ENCODE measurements at regions not wholly inside any gene's neighbourhood (a gene's known extent, or its start where the extent isn't known, plus 50 kb on each side); places are given as distances from the start of the nearest gene placed in this dataset.

- Mint-ChIP-seq H3K27me3 (ENCODE audit: insufficient read depth) (no peaks in the 10 kb centered on the region), H3K36me3 (ENCODE audit: low read depth) (peaks cover 14% of the 10 kb centered on the region), H3K4me1 (ENCODE audit: low read depth) (peaks cover 41% of the 10 kb centered on the region), H3K4me3 (peak overlapping the region; percentile 34), H3K9me3 (peaks cover 25% of the 10 kb centered on the region), H3K27ac (peak overlapping the region; percentile 76)
- intact Hi-C loops (cut with micrococcal nuclease), result loop anchor here (1.0 to 5.0 kb wide), 2 partner anchors 7 to 276 kb away; partner anchors contain the start of gene POC1B
- no peak for DNase-seq (ENCODE audit: low spot score)
Observed at GRCh38 chr12:89251342-89252271, 100.7 kb downstream of the DUSP6 start.

- intact Hi-C loops (cut with micrococcal nuclease), result loop anchor here (5.0 kb wide), 1 partner anchor 277 kb away; the partner anchor contains the start of gene POC1B
- H3K27me3 Mint-ChIP-seq (ENCODE audit: insufficient read depth), result no peaks in the 10 kb centered on the region
- H3K4me1 Mint-ChIP-seq (ENCODE audit: low read depth), result peaks cover 49% of the 10 kb centered on the region
- H3K9me3 Mint-ChIP-seq, result peaks cover 21% of the 10 kb centered on the region
- no peak for DNase-seq (ENCODE audit: low spot score)
- no peak overlapping the region for H3K27ac Mint-ChIP-seq
- no peak overlapping the region for H3K4me3 Mint-ChIP-seq
- peaks cover 14% of the 10 kb centered on the region for H3K36me3 Mint-ChIP-seq (ENCODE audit: low read depth)
Observed at GRCh38 chr12:89250636-89251035, 101.7 kb downstream of the DUSP6 start.

- no peak overlapping the region for H3K27ac Mint-ChIP-seq
- H3K4me3 Mint-ChIP-seq, result no peak overlapping the region
- H3K27me3 Mint-ChIP-seq (ENCODE audit: insufficient read depth), result no peaks in the 10 kb centered on the region
- H3K36me3 Mint-ChIP-seq (ENCODE audit: low read depth), result peaks cover 14% of the 10 kb centered on the region
- H3K9me3 Mint-ChIP-seq, result peaks cover 21% of the 10 kb centered on the region
- H3K4me1 Mint-ChIP-seq (ENCODE audit: low read depth), result peaks cover 53% of the 10 kb centered on the region
- DNase-seq (ENCODE audit: low spot score), result no peak
- intact Hi-C loops (cut with micrococcal nuclease), result loop anchor here (5.0 kb wide), 1 partner anchor 277 kb away; the partner anchor contains the start of gene POC1B
Observed at GRCh38 chr12:89250213-89250612, 102.1 kb downstream of the DUSP6 start.

- intact Hi-C loops (cut with micrococcal nuclease), result no loop called here
- Mint-ChIP-seq H3K27ac (no peak overlapping the region), H3K36me3 (ENCODE audit: low read depth) (peaks cover 13% of the 10 kb centered on the region)
Observed at GRCh38 chr12:89247967-89248366, 104.3 kb downstream of the DUSP6 start.

GRCh38 chr12:89247541-89247942 is 104.8 kb downstream of the DUSP6 start:
- Mint-ChIP-seq H3K27ac (no peak overlapping the region), H3K27me3 (ENCODE audit: insufficient read depth) (no peaks in the 10 kb centered on the region), H3K4me3 (no peak overlapping the region), H3K9me3 (peaks cover 16% of the 10 kb centered on the region), H3K4me1 (ENCODE audit: low read depth) (peaks cover 62% of the 10 kb centered on the region), H3K36me3 (ENCODE audit: low read depth) (peaks cover 14% of the 10 kb centered on the region)
- intact Hi-C loops (cut with micrococcal nuclease), result no loop called here
- no peak for DNase-seq (ENCODE audit: low spot score)

More at GRCh38 chr12:89247967-89248366, 104.3 kb downstream of the DUSP6 start:
- Mint-ChIP-seq H3K4me3 (no peak overlapping the region), H3K9me3 (peaks cover 19% of the 10 kb centered on the region), H3K27me3 (ENCODE audit: insufficient read depth) (no peaks in the 10 kb centered on the region), H3K4me1 (ENCODE audit: low read depth) (peaks cover 63% of the 10 kb centered on the region)
- DNase-seq (ENCODE audit: low spot score), result no peak

GRCh38 chr12:89245090-89245489 is 107.2 kb downstream of the DUSP6 start:
- peaks cover 24% of the 10 kb centered on the region for H3K9me3 Mint-ChIP-seq
- intact Hi-C loops (cut with micrococcal nuclease), result loop anchor here (1.0 to 2.0 kb wide), 2 partner anchors 36 to 224 kb away; no protein-coding TSS in a partner anchor
- H3K4me3 Mint-ChIP-seq, result peak overlapping the region; percentile 32
- H3K4me1 Mint-ChIP-seq (ENCODE audit: low read depth), result peaks cover 48% of the 10 kb centered on the region
- DNase-seq (ENCODE audit: low spot score), result peak; percentile 60
- no peaks in the 10 kb centered on the region for H3K27me3 Mint-ChIP-seq (ENCODE audit: insufficient read depth)
- H3K36me3 Mint-ChIP-seq (ENCODE audit: low read depth), result peaks cover 15% of the 10 kb centered on the region
- peak overlapping the region; percentile 84 for H3K27ac Mint-ChIP-seq

- Mint-ChIP-seq H3K4me1 (ENCODE audit: low read depth) (peaks cover 53% of the 10 kb centered on the region), H3K9me3 (peaks cover 24% of the 10 kb centered on the region), H3K27ac (peak overlapping the region; percentile 84), H3K4me3 (peak overlapping the region; percentile 32), H3K36me3 (ENCODE audit: low read depth) (peaks cover 15% of the 10 kb centered on the region), H3K27me3 (ENCODE audit: insufficient read depth) (no peaks in the 10 kb centered on the region)
- intact Hi-C loops (cut with micrococcal nuclease), result loop anchor here (1.0 to 5.0 kb wide), 15 partner anchors 8 to 513 kb away; partner anchors contain the start of gene DUSP6
- DNase-seq (ENCODE audit: low spot score), result peak; percentile 45
Observed at GRCh38 chr12:89244536-89244935, 107.8 kb downstream of the DUSP6 start.

- Mint-ChIP-seq H3K4me3 (peak overlapping the region; percentile 8), H3K27me3 (ENCODE audit: insufficient read depth) (no peaks in the 10 kb centered on the region), H3K36me3 (ENCODE audit: low read depth) (peaks cover 15% of the 10 kb centered on the region), H3K4me1 (ENCODE audit: low read depth) (peaks cover 61% of the 10 kb centered on the region), H3K9me3 (peaks cover 24% of the 10 kb centered on the region), H3K27ac (peak overlapping the region; percentile 84)
- DNase-seq (ENCODE audit: low spot score), result no peak
- intact Hi-C loops (cut with micrococcal nuclease), result loop anchor here (1.0 to 5.0 kb wide), 15 partner anchors 8 to 514 kb away; partner anchors contain the start of gene DUSP6
Observed at GRCh38 chr12:89243771-89244170, 108.5 kb downstream of the DUSP6 start.

GRCh38 chr12:89239534-89239933 is 112.8 kb downstream of the DUSP6 start:
- H3K9me3 Mint-ChIP-seq, result peaks cover 46% of the 10 kb centered on the region
- no peaks in the 10 kb centered on the region for H3K27me3 Mint-ChIP-seq (ENCODE audit: insufficient read depth)
- DNase-seq (ENCODE audit: low spot score), result no peak
- peaks cover 84% of the 10 kb centered on the region for H3K4me1 Mint-ChIP-seq (ENCODE audit: low read depth)
- no peak overlapping the region for H3K4me3 Mint-ChIP-seq
- intact Hi-C loops (cut with micrococcal nuclease), result no loop called here
- peaks cover 34% of the 10 kb centered on the region for H3K36me3 Mint-ChIP-seq (ENCODE audit: low read depth)
- H3K27ac Mint-ChIP-seq, result no peak overlapping the region

GRCh38 chr12:89238593-89238992 is 113.7 kb downstream of the DUSP6 start:
- DNase-seq (ENCODE audit: low spot score), result no peak
- Mint-ChIP-seq H3K9me3 (peaks cover 47% of the 10 kb centered on the region), H3K4me3 (no peak overlapping the region), H3K27ac (no peak overlapping the region), H3K36me3 (ENCODE audit: low read depth) (peaks cover 34% of the 10 kb centered on the region), H3K4me1 (ENCODE audit: low read depth) (peaks cover 82% of the 10 kb centered on the region), H3K27me3 (ENCODE audit: insufficient read depth) (no peaks in the 10 kb centered on the region)
- intact Hi-C loops (cut with micrococcal nuclease), result no loop called here

- H3K27ac Mint-ChIP-seq, result no peak overlapping the region
- H3K36me3 Mint-ChIP-seq (ENCODE audit: low read depth), result peaks cover 33% of the 10 kb centered on the region
- no peak for DNase-seq (ENCODE audit: low spot score)
- intact Hi-C loops (cut with micrococcal nuclease), result no loop called here
- H3K27me3 Mint-ChIP-seq (ENCODE audit: insufficient read depth), result no peaks in the 10 kb centered on the region
- H3K4me3 Mint-ChIP-seq, result no peak overlapping the region
- peaks cover 47% of the 10 kb centered on the region for H3K9me3 Mint-ChIP-seq
- H3K4me1 Mint-ChIP-seq (ENCODE audit: low read depth), result peaks cover 78% of the 10 kb centered on the region
Observed at GRCh38 chr12:89237763-89238162, 114.5 kb downstream of the DUSP6 start.

- no peak for DNase-seq (ENCODE audit: low spot score)
- Mint-ChIP-seq H3K9me3 (peaks cover 43% of the 10 kb centered on the region), H3K27me3 (ENCODE audit: insufficient read depth) (no peaks in the 10 kb centered on the region), H3K27ac (peak overlapping the region; percentile 7), H3K4me3 (no peak overlapping the region), H3K36me3 (ENCODE audit: low read depth) (peaks cover 33% of the 10 kb centered on the region), H3K4me1 (ENCODE audit: low read depth) (peaks cover 86% of the 10 kb centered on the region)
- intact Hi-C loops (cut with micrococcal nuclease), result no loop called here
Observed at GRCh38 chr12:89236748-89237383, 115.4 kb downstream of the DUSP6 start.

GRCh38 chr12:89236237-89236636 is 116.1 kb downstream of the DUSP6 start:
- intact Hi-C loops (cut with micrococcal nuclease), result no loop called here
- peaks cover 33% of the 10 kb centered on the region for H3K36me3 Mint-ChIP-seq (ENCODE audit: low read depth)
- H3K4me3 Mint-ChIP-seq, result no peak overlapping the region
- DNase-seq (ENCODE audit: low spot score), result no peak
- no peaks in the 10 kb centered on the region for H3K27me3 Mint-ChIP-seq (ENCODE audit: insufficient read depth)
- H3K27ac Mint-ChIP-seq, result peak overlapping the region; percentile 82
- peaks cover 37% of the 10 kb centered on the region for H3K9me3 Mint-ChIP-seq
- peaks cover 92% of the 10 kb centered on the region for H3K4me1 Mint-ChIP-seq (ENCODE audit: low read depth)

Measured in activated T-helper 1 cell treated with anti-CD3 and anti-CD28 coated beads, Interleukin-12 subunit alpha, Interleukin-12 subunit beta, Interleukin-2, Interleukin-4 antibody, amounts not matched to agents 30 ng/mL and 10 ng/mL and 1 ng/mL, durations not matched to agents 14 hours and 24 hours and 36 hours (primary cell).